GM18502 (cell line): ENCODE measurements at regions not wholly inside any gene's neighbourhood (a gene's known extent, or its start where the extent isn't known, plus 50 kb on each side); places are given as distances from the start of the nearest gene placed in this dataset.

ENCODE experiments used
- ATAC-seq: cut with Tn5 transposase; IDR thresholded peaks from one replicate; pipeline ENCODE4 v1.9.1; 2021; ENCODE audit warnings: mild to moderate bottlenecking; ENCODE audit not compliant: unreplicated experiment, poor library complexity

DNA sequence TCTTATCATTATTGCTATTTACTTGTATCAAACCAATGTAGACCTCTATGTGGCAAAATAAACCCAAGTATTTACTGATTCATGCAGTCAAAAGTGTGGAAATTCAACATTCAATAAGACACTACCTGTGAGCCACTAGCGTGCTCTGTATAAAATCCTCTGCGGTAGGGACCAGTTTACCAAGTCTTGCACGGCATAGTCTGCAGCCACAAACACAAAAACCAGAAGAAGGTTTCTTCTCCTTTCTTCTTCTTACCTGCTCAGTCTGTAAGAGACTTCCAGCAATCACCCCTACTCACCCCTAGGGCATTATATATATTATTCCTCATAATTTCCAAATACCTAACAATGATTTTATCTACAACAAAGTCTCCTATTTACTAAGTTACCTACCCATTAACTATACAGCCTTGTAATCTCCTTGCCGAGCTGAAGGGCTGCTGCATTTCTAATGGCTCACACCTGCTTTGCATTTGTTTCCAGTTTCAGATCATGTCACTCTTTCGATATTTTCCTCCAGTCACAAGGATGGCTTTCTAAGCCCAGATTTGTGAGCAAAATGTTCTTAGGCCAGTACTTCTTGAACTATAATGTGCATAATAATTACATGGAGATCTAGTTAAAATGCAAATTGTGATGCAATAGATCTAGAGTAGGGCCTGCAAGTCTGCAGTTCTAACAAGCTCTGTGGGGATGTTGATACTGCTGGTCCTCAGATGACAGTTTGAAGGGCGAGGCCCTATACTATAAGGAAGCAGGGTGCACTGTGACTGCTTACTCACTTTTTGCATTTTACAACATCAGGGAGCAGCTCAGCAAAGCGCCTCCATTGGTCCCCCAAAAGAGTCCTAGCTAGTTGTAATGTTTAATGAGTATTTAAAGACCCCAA is 191.9 kb upstream of the DDI1 start:
- ATAC-seq, result peak; percentile 98

DNA sequence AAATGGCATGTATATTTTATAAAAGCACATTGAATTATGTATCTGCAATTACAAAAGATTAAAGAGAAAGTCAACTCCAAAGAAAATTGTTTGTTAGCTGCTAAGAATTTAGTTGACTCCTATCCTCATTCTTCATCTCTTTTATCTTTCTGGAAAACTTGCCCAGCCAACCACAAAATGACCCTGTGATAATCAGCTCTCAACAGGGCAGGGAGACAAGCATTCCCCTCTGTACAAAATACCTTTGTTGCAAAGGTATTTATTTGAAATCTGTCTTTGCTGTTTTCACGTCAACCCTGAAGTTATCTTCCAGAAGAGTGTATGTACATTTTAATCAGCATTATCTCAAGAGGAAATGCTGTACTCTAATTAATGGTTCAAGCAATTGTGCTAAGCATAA is 191.1 kb upstream of the DDI1 start:
- ATAC-seq, result no peak

DNA sequence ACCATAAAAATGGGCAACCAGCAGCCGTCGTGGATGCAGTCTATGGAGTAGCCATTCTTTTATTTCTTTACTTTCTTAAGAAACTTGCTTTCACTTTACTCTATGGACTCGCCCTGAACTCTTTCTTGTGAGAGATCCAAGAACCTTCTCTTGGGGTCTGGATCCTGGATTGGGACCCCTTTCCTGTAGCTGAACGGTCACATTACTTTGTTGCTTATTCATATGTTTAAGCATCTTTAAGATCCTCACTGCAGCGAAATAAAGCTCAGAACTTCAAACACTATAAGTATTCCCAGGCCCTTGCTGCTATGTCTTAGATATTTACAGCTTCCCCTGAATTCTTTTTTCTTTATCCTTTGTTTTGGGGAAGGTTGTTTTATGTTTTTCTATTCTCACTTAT is 187.8 kb upstream of the DDI1 start:
- no peak for ATAC-seq

DNA sequence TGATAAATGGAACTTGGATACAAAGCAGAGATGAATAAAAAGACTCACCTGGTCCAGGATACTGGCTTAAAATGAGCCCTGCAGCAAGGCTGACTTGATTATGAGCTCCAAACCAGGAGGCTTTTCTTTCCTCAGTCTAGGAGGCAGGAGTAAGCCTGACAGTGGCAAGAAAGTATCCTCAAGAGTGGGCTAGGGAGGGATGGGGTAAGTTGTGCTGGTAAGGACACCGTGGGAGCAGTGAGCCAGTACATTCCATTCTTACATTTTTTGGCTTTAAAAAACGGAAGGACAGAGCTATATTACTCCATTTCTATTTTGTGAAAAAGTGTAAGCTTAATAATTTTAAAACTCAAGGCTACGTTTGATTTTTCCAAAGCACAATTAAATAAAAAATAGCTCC is 187.1 kb upstream of the DDI1 start:
- no peak for ATAC-seq

DNA sequence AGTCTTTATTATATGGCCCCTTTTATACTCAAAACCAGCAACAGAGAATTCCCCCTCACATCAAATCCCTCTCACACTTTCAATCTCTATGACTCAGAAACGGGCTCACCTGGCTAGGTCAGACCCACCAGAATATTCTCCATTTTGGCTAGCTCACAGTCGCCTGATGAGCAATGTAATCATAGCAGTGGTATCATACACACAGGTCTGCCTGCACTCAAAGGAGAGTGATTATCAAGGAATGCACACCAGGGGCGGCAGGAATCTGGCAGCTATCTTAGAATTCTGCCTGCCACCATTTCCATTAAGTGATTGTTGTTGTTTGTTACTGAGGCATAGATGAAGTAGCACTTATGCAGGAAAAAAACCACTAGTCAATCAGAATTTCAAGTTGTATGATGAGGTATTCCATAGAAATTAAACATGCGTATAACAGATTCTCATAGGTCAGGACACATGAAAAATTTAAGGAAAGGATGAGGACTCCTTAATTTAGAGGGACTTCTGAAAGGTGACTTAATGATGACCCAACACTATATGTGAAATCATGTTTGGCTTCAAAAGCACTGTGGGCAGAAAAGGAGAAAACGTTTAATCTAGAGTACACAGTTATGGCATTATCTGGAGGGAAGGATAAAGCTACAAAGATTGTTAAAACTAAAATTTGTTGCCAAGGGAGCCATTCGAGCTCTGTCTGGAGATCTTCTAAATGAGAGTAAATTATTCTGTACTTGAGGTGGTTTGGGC is 185.8 kb upstream of the DDI1 start:
- no peak for ATAC-seq

DNA sequence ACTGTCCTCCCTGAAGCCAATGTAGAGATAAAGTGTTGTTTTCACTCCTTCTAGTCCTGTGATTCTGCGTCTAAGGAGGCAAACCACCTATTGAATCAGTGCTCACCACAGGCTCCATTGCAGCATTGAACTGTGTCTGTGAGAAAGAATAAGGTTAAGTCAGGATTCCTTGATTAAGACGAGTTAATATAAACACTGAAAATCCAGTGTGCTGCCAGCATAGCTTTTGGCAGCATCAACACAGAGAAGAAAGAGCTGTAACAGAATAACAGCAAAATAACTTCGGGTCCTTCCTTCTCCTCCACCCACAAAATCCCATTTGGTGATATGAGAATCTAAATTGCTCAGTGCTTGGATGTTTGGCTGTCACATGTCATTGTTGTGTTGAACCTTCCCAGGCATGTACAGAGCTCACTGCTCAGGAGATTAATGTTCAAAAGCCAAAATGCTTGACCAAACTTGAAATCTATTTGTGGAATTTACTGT is 185.2 kb upstream of the DDI1 start:
- ATAC-seq, result no peak
